IPS DF 4.7 (cell line): ENCODE measurements at regions not wholly inside any gene's neighbourhood (a gene's known extent, or its start where the extent isn't known, plus 50 kb on each side); places are given as distances from the start of the nearest gene placed in this dataset.

Experiments
- DNase-seq: peaks from one replicate; pipeline ENCODE4 v3.0.0-alpha.2; 2013; ENCODE audit warnings: low spot score; ENCODE audit errors: extremely low read depth

DNA sequence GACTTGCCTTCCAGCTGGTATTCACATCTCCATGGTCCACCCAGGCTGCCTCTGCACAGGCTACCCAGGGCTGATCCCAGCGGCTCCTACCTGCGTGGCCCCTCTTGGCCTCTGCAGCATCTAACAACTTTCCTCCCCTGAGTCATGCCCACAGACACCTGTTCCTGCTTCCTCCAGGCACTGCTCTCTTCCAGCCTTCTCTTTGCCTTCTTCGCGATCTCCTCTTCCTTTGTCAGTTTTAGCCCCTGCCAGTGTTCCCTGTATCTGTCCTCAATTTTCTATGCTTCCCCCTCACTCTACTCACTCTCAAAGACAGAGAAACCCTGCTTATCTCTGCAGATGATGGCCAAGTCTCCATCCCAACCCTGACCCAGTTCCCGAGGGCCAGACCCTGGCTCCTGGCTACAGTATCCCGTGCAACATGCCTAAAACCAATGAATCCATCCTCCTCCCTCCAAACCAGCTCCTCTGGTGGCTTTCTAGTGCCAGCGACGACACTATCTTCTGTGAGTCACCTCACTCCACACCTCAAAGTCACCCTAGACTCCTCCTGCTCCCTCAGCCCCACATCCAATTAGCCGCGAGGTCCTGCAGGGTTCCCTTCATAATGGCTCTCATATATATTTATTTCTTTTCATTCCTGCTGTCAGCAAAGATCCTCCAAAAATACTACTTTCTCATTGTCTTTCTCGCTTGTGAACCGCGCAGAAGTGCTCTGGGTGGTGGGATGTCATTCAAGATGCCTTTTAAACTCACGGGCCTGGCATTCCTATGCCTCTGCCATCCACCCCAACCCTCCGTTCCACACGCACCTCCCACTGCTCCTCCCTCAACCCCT lies 259.2 kb downstream of the TOMM20 start:
- DNase-seq = no peak

DNA sequence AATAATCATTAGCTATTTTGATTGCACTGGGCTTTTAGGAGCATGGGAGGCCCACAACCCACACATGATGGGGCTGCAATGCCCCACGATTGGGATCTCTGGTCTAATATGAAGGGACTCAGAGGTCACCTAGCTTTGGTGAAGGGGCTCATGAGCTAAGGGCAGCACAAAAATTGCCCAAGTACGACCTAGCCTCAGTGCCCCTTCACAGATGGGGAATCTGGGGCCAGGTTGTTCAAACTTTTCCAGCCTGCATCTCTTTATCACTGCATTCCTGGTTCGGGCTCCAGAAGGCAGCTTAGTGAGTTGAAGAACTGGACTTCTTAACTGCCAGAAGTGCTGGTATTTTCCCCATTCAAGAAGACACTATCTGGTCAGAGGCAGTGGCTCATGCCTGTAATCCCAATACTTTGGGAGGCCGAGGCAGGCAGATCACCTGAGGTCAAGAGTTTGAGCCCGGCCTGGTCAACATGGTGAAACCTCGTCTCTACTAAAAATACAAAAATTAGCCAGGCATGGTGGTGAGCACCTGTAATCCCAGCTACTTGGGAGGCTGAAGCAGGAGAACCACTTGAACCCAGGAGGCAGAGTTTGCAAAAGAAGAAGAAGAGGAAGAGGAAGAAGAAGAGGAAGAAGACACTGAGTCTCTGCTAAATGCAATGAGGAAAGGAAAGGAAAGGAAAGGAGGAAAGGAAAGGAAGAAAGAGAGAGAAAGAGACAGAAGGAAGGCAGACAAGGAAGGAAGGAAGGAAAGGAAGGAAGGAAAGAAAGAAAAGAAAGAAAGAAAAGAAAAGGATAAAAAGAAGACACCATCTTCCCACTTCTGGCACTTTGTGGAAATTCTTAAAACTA lies 258.5 kb upstream of the IRF2BP2 start:
- DNase-seq = no peak

DNA sequence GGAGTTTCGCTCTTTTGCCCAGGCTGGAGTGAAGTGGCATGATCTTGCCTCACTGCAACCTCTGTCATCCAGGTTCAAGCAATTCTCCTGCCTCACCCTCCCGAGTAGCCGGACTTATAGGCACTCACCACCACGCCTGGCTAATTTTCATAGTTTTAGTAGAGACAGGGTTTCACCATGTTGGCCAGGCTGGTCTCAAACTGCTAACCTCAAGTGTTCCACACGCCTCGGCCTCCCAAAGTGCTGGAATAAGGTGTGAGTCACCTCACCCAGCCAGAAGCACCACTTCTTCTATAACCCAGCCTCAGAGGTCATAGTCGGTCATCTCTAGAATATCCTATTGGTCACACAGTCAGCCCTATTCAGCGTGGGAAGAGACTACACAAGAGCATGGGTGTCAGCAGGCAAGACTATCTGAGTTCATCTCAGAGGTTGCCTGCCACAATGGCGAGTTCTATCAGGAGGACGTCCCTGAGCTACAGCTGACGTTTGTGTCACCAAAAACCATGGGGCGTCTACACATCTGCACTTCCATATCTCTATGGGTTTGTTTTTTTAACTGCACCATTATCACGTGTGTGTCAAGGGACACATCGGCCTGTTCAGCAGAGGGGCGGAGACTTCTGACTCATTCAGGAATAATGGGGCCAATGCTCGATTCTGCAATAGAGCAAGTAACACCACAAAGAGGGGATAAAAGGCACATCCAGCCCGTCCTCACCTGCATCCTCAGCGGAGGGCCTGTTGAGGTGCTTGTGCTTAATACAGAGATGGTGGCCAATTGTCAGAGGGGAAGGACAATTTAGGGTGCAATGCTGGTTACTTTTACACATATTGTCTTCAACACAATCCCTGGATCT lies 256.3 kb upstream of the IRF2BP2 start:
- no peak for DNase-seq

- DNase-seq = no peak
Measured at GRCh38 chr1:234865171-234866006, 255.4 kb upstream of the IRF2BP2 start.

DNA sequence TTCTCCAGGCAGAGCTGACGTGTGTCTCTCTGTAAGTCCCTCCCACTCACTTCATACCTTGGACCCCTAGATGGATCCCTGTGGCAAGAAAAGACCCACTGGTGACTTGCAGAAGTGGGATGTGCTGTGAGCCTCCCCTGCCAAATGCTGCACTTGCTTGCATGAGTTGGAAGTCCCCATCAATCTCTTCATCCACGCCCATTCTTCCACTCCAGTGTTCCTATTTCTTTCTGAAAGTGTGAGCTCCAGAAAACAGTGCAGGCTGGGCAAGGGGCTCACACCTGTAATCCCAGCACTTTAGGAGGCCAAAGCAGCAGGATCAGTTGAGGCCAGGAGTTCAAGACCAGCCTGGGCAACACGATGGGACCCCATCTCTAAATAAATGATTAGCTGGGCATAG lies 254.1 kb upstream of the IRF2BP2 start:
- no peak for DNase-seq

DNA sequence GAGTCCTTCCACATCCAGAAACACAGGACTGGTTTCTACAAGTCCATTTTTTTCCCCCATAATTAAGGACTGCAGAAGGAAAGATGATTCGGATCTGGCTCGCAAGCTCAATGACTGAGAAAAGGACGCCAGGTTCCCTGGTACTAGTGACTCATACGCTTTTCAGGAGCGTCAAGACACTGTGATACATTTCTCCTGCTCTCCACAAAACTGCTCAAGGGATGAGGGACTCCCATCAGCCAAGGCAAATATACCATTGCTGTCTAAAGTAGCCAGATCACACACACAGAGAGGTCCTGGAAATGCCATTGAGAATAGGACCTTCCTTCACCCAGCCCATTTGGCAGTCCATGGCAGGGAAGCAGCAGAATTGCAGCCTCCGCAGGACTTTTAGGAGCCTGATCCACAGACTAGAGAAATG lies 253.6 kb upstream of the IRF2BP2 start:
- no peak for DNase-seq

DNA sequence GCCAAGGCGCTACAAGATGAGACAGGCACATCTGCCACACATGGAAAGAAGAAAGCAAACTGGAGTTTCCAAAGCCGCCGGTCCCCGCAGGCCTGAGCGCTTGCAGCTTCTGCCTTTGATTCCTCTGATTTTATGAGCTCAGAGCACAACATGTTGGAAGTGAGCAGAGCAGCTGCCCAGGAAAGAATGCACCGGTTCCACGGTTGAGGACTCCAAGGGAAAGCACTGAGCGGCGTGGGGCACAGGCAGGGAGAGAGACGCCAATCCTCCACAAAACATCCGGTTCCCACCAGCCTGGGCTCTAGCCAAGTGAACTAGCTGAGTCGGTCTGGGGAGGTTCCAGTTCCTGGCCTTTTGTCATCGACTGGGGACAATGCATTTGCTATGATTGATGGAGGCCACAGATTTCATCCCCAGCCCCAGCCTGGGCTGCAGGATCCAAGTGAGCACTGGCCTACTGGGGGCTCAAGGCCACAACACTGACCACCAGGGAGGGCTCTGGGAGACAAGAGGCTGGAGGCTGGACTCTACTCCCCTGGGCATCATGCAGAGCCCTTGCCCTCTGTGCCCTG lies 253.1 kb upstream of the IRF2BP2 start:
- DNase-seq = no peak

DNA sequence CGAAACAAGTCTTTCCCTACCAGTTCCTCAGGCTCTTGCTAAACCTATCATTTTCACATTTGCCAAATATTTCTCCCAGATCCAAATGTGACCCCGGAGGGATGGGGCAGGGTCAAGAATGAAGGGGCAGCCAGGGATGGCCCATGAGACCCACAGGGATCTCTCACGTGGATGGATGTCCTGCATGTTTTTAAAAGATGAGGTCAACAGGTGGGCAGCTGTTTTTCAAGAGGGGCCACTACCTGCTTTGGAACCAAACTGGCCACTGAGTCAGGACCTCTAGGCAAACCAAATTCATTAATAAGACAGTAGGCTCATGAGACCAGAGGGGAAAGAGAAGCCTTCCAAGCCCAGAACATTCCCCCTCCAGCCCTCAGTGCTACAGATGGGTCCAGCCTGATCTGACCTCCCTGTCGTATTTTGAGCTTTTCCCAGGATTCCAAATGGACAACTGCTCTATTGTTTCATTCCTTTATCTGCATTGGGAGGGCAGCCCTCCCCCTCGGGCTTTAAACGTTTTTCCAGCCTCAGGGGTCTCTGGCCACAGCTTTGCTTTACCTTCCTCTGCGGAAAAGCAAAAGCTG lies 252.5 kb upstream of the IRF2BP2 start:
- DNase-seq = no peak

DNA sequence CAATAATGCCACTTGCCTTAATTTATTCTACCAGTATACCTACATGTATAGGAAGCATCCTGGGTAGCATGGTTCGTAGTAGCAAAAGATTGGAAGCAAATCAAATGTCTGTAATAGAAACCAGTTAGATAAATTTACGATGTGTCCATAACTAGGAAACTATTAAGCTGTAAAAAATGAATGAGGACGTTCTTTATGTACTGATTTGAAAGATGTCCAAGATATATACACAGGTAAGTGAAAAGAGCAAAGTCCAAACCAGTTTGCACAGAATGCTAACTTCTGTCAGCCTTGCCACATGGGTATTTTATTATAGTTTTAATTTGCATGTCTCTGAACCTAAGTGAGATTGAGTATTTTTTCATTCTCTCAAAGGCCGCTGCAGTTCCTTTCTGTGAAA lies 251.8 kb upstream of the IRF2BP2 start:
- no peak for DNase-seq

DNA sequence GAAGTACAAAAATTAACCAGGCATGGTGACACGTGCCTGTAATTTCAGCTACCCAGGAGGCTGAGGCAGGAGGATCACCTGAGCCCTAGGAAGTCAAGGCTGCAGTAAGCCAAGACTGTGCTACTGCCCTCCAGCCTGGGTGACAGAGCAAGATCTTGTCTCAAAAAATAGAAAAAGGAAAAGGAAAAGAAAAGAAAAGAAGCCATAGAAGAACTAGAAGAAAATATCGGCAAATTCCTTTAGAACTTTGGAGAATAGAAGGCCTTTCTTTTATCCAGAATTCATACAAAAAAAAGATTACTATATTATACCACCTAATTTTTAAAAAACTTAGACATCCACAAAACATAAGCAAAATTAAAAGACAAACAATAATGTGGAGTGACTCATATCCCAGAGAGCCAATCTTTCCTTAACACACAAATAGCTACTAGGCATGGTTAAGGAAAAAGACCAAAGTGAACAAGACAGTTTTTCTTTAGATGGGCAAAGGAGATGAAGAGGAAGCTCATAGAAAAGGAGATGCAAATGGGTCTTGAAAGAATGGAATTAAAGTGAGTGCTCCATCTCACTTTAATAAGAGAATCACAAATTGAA lies 251.1 kb upstream of the IRF2BP2 start:
- DNase-seq = no peak

DNA sequence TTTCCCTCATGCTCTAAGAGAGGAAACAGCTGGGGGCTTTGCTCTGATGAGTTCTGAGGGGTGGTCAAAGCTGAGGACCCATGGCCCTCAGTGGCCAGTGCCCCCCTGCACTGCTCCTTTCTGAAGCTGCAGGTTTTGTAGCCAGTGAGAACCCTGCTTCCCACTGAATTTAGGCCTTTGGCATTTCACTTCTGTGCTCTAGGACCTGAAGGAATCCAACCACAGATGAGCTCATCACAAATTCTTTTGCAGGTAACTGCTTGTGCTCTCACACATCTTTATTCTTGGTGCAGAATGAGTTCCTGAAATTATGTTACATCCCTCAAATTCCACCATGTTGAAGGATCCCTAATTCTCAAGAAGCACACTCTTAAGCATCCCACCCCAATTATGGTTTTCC lies 248.7 kb upstream of the IRF2BP2 start:
- no peak for DNase-seq

- no peak for DNase-seq
Measured at GRCh38 chr1:234856845-234857245, 246.9 kb upstream of the IRF2BP2 start.

DNA sequence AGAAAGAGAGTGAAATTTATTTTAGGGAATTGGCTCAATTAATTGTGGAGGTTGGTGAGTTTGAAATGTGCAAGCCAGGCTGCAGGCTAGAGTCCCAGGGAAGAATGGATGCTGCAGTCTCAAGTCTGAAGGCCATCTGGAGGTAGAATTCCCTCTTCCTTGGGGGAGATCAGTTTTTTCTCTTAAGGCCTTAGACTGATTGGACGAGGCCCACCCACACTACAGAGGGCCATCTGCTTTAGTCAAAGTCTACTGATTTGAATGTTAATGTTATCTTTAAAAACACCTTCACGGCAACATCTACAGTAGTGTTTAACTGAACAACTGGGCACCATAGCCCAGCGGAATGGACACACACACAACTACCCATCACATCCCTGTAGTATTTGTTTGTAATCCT lies 245.9 kb upstream of the IRF2BP2 start:
- no peak for DNase-seq

DNA sequence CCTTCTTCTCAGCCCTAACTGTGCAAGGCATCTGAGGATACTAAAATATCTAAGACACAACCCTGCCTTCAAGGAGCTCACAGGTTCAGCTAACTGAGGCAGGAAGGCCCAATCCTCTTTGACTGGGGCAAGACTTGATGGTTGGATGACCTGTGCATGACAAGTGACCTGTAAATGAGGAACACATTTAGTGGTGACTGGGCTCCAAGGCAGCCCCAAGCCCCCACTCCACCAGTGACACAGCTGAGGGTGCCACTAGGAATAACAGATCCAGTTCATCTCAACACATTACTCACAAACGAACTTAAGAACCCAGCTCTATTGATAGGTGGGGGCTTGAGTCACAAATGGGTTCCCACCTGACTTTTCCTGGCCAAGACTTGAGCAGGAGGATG lies 244.7 kb upstream of the IRF2BP2 start:
- DNase-seq = no peak

DNA sequence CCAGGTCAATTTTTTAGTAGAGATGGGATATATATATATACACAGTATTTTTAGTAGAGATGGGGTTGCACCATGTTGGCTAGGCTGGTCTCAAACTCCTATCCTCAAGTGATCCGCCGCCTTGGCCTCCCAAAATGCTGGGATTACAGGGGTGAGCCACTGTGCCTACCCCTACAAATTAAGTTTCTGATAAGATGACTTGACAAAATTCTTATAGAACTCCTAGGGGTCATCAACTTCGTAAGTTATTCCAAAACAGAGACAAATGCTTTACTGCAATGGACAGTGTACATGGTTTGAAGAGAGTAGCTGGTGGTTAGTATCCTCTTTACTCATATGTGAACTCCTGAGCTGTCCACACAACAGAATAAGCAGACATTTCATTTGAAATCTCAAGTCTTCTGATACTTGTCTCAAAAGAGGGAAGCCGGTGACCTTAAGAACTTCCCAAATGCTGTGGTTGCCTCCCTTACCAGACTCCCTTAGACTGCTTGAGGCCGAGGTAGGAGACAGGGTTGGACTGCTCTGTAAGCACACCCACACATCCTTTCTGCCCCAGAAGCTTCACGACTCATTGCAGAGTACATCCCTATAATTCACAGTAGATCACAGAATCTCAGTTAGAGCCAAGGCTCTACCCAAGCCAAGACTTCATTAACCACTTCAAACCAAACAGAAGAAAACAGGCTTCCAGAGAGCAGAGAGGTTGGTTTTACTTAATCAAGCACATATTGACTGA lies 244.1 kb upstream of the IRF2BP2 start:
- DNase-seq = no peak

GRCh38 chr1:234852659-234853058 lies 242.7 kb upstream of the IRF2BP2 start:
- no peak for DNase-seq

DNA sequence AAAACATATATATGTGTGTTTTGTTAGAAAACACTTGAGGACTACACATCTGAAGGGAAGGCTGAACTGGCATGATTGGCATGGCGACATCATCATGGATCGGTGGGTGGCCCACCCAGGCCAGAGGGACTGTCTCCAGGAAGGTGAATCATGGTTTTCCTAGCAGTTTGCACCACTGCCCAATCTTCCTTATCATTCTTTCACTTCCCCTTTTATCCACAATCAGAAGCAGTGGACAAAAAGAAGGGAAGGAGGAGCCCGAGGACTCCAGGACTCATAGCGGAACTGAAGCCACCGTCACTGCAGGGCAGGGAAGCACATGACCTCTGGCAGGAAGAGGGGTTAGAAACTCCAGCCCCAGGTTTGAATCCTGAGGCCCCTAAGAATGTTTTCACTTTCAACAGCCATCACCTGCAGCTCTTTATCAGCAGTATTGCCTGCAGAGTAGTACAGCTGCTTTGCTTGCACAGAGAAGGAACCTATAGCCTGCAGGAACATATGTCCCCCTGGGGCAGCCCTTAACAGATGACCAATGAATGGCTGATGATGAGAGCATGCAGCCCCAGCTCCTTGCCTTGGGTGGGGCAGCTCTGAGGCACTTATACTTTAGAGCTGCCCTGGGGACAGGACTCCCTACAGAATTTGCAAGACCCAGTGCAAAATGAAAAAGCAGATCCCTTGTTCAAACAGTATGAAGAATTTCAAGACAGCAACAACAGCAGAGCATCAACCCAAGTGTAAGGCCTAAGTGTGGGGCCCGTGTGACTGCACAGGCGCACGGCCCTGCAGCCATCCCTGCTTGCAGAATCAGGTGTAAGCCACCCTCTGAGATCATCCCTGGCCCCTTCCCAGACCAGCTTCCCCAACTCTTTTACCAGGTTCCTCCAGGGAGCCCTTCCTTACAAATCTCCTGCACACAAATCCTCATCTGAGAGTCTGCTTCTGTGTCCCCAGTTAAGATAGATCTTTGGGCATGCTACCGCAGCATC lies 241.8 kb upstream of the IRF2BP2 start:
- no peak for DNase-seq

- DNase-seq = no peak
Measured at GRCh38 chr1:234849832-234850231, 239.9 kb upstream of the IRF2BP2 start.
